GM21717 (cell line): ENCODE measurements at regions not wholly inside any gene's neighbourhood (a gene's known extent, or its start where the extent isn't known, plus 50 kb on each side); places are given as distances from the start of the nearest gene placed in this dataset.

Experiments used
- ATAC-seq: cut with Tn5 transposase; IDR thresholded peaks from one replicate; pipeline ENCODE4 v1.9.1; 2021; ENCODE audit warnings: mild to moderate bottlenecking, moderate library complexity; ENCODE audit not compliant: unreplicated experiment

- ATAC-seq, result no peak
Measured at GRCh38 chr2:107607054-107607453, 219.6 kb upstream of the RGPD4 start.

GRCh38 chr2:107607473-107607872 is 219.2 kb upstream of the RGPD4 start:
- ATAC-seq, result no peak

DNA sequence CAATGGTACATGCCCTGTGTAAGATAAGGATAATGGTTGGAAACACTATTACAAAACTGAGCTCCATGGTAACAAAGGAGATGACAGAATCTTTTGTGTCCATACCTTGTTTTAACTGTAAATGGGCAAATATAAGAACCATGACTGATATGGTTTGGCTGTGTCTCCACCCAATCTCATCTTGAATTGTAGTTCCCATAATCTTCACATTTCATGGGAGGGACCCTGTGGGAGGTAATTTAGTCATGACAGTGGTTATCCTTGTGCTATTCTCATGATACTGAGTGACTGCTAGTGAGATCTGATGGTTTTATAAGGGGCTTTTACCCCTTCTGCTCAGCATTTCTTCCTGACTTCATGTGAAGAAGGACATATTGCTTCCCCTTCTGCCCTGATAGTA is 211.7 kb upstream of the RGPD4 start:
- no peak for ATAC-seq

GRCh38 chr2:107618769-107619168 is 207.9 kb upstream of the RGPD4 start:
- ATAC-seq, result no peak

- ATAC-seq, result no peak
Measured at GRCh38 chr2:107621186-107622165, 205.2 kb upstream of the RGPD4 start.

GRCh38 chr2:107622741-107623310 is 203.9 kb upstream of the RGPD4 start:
- no peak for ATAC-seq

- no peak for ATAC-seq
Measured at GRCh38 chr2:107625982-107626381, 200.7 kb upstream of the RGPD4 start.

GRCh38 chr2:107627164-107627563 is 199.5 kb upstream of the RGPD4 start:
- ATAC-seq, result no peak

GRCh38 chr2:107627926-107628325 is 198.8 kb upstream of the RGPD4 start:
- ATAC-seq, result no peak

GRCh38 chr2:107633580-107634147 is 193.0 kb upstream of the RGPD4 start:
- no peak for ATAC-seq

DNA sequence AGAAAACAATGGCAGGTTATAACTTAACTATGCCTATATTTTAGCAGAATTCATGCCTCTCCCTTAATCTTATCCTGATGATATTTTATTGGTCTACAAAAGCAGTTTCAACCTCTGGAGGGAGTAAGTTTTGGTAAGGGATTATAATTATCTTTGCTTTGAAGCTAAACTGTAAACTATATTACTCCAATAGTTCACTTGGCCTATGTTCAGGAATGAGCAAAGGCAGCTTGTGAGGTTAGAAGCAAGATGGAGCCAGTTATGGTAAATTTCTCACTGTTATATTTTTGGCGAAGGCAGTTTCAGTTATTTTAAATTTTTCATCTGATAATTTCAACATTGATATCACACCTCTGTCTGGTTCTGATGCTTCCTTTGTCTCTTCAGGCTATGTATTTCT is 192.5 kb upstream of the RGPD4 start:
- no peak for ATAC-seq

GRCh38 chr2:107635883-107636282 is 190.8 kb upstream of the RGPD4 start:
- no peak for ATAC-seq

DNA sequence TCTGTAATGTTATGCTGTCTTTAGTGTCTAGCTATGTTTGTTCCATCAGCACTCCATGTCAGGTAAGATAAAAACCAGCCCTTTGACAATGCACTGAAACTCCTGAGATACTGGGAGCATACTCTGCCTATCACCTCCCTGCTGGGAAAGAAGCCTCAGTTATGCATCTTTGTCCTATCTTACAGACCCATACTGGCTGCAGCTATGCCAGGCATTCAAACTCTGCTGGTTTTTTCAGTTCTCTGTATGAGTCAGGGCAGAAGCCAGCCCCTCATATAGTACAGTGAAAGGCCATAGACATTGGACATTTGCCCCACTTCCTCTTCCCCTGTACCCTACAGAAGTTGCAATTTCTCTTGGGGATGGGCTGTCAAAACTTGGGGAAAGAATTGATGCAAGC is 181.1 kb upstream of the RGPD4 start:
- ATAC-seq, result no peak

DNA sequence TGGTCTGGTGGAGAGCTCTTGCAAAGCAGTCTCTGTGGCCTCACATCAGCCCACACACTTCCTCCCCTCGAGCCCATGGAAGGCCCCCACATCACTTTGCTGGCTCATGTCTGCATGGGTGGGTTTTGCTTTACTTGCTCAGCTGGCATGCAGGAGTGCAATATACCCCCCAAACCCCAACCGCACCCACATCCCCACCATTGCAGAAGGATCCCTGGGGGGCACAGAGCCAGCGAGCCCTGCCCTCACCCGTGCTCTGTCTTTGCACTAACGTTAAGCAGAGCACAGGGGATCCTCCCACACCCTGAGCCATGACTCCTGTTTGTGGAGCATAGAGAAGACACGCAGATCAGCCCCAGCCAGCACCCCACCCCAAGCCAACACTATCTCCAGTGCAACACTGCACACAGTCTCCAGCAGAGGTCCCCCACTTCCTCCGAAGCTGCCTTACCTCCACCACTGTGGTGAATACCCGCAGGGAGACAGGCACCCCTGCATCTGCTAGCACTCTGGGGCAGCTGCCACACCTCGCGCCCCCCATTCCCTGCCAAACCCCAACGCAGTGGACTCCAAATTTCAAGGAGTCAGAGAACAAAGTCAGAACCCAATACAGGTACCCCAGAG is 177.8 kb upstream of the RGPD4 start:
- no peak for ATAC-seq

DNA sequence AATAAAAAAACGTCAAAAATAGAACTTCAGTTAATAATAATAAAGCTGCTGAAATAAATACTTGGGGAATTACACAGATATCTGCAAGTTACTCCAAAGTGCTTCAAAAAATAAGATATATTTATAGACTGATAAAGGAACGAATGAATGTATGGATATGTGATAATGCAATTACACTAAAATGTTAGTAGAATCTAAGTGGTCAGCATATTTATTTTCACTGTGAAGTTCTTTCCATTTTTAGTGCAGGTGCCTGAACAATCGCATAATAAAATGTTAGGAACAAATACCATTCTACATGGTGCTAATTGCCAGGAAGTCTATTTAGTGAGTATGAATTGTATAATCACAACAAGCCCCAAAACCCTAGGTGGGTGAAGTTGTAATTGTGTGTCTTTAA is 169.6 kb upstream of the RGPD4 start:
- no peak for ATAC-seq

DNA sequence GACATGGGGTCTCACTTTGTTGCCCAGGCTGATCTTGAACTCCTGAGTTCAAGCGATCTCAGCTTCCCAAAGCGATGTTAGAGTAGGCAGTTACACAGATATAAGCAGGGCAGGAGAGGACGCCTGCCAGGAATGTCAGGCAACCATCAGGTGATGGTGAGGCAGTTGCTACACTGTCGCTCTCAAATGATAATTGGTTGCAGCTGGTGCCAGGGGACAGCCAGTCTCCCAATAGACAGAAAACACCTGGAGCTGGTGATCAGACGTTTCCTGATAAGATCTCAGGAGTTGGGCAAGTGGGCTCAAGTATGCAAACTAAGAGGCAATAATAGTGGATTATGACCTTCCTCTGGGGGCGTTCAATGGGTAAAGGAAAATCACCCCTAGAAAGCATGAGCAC is 163.1 kb upstream of the RGPD4 start:
- ATAC-seq, result no peak

GRCh38 chr2:107669335-107669734 is 157.4 kb upstream of the RGPD4 start:
- no peak for ATAC-seq

DNA sequence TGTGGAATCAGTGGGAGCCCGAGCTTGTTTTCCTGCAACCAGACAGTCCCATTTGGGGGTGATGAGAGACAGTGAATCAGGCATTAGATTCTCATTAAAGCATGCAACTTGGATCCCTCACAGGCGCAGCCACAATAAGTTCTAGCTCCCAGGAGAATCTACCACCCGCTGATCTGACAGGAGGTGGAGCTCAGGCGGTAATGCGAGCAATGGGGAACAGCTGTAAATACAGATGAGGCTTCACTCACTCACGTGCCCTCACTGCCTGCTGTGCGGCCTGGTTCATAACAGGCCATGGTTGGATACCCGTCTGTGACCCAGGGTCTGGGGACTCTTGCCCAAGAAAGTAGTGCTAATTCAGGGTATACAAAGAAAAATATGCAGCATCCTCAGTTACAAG is 144.8 kb upstream of the RGPD4 start:
- ATAC-seq, result no peak

DNA sequence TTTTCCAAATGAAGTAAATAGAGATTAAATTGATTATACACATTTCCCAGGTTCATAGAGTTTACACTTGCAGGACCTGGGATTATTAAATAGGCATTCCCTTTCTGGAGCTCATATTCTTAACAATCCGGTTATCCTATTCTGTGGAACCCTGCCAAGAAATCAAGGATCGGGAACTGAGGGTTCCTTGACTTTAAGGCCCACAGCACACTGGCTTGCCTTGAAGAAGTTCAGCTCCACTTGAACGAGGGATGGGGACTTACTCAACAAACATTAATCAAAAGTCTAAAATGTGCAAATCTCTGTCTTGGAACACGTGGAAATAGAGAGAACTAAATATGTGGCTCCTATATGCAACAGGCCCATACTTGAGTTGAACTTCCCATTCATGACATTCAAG is 142.3 kb upstream of the RGPD4 start:
- ATAC-seq, result no peak

DNA sequence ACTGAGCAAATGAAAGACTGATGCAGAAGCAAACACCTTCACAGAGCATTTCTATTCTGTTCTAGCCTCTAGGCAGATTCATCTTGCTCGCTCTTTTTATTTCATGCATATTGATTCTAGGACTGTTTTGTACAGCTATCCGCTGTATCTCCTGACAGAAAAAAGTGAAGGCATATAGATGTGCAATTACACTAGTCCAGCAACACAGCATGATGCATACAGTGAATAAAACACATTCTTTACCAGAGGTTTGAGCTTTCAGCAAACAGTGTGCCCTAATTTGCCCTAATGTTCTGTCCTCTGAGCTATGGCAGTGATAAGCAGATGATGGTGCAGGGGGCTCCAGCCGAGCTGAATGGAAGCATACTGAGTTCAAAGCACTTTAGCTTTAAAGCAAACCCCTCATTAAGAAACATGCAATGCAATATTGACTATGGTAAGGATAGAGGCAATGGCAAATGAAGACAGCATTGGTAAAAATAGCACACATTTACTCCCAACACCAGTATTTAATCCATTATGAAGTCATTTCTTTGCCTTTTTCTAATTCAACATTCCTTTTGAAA is 141.2 kb upstream of the RGPD4 start:
- ATAC-seq, result no peak

DNA sequence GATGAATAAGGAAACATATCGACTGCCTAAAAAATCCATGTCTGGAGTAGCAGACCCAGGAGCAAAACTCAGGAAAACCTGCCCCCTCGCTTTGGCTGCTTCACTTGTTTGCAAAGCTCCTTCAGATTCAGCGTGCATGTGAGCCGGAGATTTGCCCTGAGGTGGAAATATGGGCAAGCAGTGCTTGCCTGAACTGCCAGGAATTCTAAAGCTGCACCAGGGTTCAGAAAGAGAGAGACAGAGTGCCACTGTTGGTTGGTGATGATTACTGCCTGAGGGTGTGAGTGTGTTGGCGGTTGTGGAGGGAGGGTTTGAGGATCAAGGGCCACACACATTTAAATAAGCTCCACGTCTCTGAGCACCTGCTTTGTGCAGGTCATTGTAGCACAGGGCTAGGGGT is 139.6 kb upstream of the RGPD4 start:
- no peak for ATAC-seq
